Lung (tissue), 11 donors: ENCODE measurements at regions not wholly inside any gene's neighbourhood (a gene's known extent, or its start where the extent isn't known, plus 50 kb on each side); places are given as distances from the start of the nearest gene placed in this dataset.

Source experiments
- ATAC-seq: fragments of 200-7000 bp; cut with Tn5 transposase; one replicate; pipeline ENCODE4 v1.9.1; 2020; ENCODE audit warnings: moderate number of reproducible peaks; ENCODE audit not compliant: insufficient read depth, low FRiP score
- DNase-seq, 3 donors: peaks; one replicate each; pipeline ENCODE4 v3.0.0-alpha.2; 2013 to 2017
- H3K27ac ChIP-seq, 2 donors: one replicate each; pipeline ENCODE4 v1.5.1; 2013; ENCODE audit warnings: mild to moderate bottlenecking in 2 of 2, moderate library complexity in 2 of 2, control low read depth in 1 of 2, inconsistent platforms in 1 of 2, low read depth in 1 of 2, low read length in 1 of 2
- H3K27me3 ChIP-seq, 3 donors: one replicate each; pipeline ENCODE4 v1.5.1; 2013; ENCODE audit warnings: low read length in 2 of 3; ENCODE audit not compliant: control insufficient read depth in 3 of 3, insufficient read depth in 3 of 3
- H3K36me3 ChIP-seq, 4 donors: one replicate each; pipeline ENCODE4 v1.5.1; 2013; ENCODE audit warnings: low read length in 4 of 4, mild to moderate bottlenecking in 1 of 4, moderate library complexity in 1 of 4; ENCODE audit not compliant: control insufficient read depth in 4 of 4, insufficient read depth in 4 of 4
- H3K4me1 ChIP-seq, 5 donors: one replicate each; pipeline ENCODE4 v1.5.1; 2013; ENCODE audit warnings: low read length in 5 of 5, mild to moderate bottlenecking in 2 of 5, moderate library complexity in 1 of 5; ENCODE audit not compliant: control insufficient read depth in 5 of 5, insufficient read depth in 5 of 5
- H3K4me3 ChIP-seq: one replicate; pipeline ENCODE4 v1.5.1; 2013; ENCODE audit warnings: mild to moderate bottlenecking, control low read depth, moderate library complexity
- H3K9ac ChIP-seq, 2 donors: one replicate each; pipeline ENCODE4 v1.5.1; 2013; ENCODE audit warnings: low read length in 2 of 2, control low read depth in 1 of 2; ENCODE audit not compliant: insufficient read depth in 1 of 2
- H3K9me3 ChIP-seq, 4 donors: one replicate each; pipeline ENCODE4 v1.5.1; 2013; ENCODE audit warnings: low read length in 3 of 4, mild to moderate bottlenecking in 1 of 4, moderate library complexity in 1 of 4; ENCODE audit not compliant: control insufficient read depth in 4 of 4, insufficient read depth in 3 of 4
- CTCF ChIP-seq: IDR thresholded peaks from 2 replicates; pipeline ENCODE4 v1.5.1; 2012; ENCODE audit warnings: mild to moderate bottlenecking; ENCODE audit errors: control extremely low read depth, extremely low read depth
- WGBS, 2 donors: extraction: QIAGEN DNeasy Blood & Tissue Kit; methylation state at CpG; one replicate each; pipeline ENCODE4 v1.1.7; 2013; 5-methylcytosine and 5-hydroxymethylcytosine counted together
- donor health status: control.
- donor health status: control.
- donor health status: Bipolar disorder and iron deficiency.
- donor health status: healthy.
- donor health status: DM: yes; HTN: yes; CAD: no.

- no peak overlapping the region for H3K4me3 ChIP-seq
- H3K27me3 ChIP-seq = no peaks in the 10 kb centered on the region
- no peak for TF ChIP-seq CTCF
- 67 to 79% methylated on average over 3 of the region's 3 CpGs for WGBS, 2 donors
- no peak overlapping the region for H3K27ac ChIP-seq
- no peaks in the 10 kb centered on the region for H3K36me3 ChIP-seq
- H3K9me3 ChIP-seq = no peaks in the 10 kb centered on the region
- no peak for ATAC-seq
- no peak overlapping the region for H3K9ac ChIP-seq
- DNase-seq = no peak
- H3K4me1 ChIP-seq = peaks cover 0 to 3% (median 0%) of the 10 kb centered on the region in 5 donors
Observed at GRCh38 chr20:39795401-39796272, 833.5 kb downstream of the DHX35 start.

- Histone ChIP-seq H3K9ac (no peak overlapping the region), H3K27me3 (no peaks in the 10 kb centered on the region), H3K4me1 (peaks cover 0 to 3% (median 0%) of the 10 kb centered on the region in 5 donors), H3K4me3 (no peak overlapping the region), H3K36me3 (no peaks in the 10 kb centered on the region), H3K9me3 (no peaks in the 10 kb centered on the region), H3K27ac (no peak overlapping the region)
- TF ChIP-seq CTCF = no peak
- ATAC-seq (no peak), DNase-seq (no peak)
Observed at GRCh38 chr20:39792334-39792733, 830.2 kb downstream of the DHX35 start.

GRCh38 chr20:39789411-39789810 is 827.3 kb downstream of the DHX35 start:
- no peak overlapping the region for H3K27ac ChIP-seq
- no peak for DNase-seq
- no peak overlapping the region for H3K9ac ChIP-seq
- ATAC-seq = no peak
- WGBS, 2 donors = 93 to 96% methylated on average over 3 of the region's 3 CpGs
- peaks cover 0 to 1% (median 0%) of the 10 kb centered on the region in 4 donors for H3K9me3 ChIP-seq
- H3K4me1 ChIP-seq = no peaks in the 10 kb centered on the region
- TF ChIP-seq CTCF = no peak
- H3K36me3 ChIP-seq = no peaks in the 10 kb centered on the region
- H3K4me3 ChIP-seq = no peak overlapping the region
- no peaks in the 10 kb centered on the region for H3K27me3 ChIP-seq
